ENCODE measurements at regions not wholly inside any gene's neighbourhood (a gene's known extent, or its start where the extent isn't known, plus 50 kb on each side); places are given as distances from the start of the nearest gene placed in this dataset.

DNA sequence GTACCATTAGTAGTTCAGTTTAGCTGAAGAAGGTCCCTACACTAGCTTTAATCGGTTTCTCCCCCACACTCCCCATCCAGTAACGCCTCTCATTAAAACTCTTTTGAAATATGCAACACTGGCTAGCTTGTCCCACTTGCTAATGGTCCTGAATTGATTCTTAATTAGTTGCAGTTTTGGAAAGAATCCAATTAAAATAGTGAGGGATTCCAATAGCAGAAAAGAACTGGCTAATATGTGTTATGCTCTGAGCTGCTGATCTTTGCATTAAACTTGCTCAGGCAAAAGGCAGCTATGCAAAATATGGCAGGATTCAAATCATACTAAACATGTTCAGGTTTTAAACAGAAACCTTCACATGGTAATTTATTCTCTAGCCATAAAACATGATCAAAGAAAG is 252.5 kb upstream of the HNRNPA3 start:
- TF ChIP-seq ZNF785 (tag by site-specific recombination; IDR thresholded peaks at IDR 0.05) (no peak), ZNF629 (tag by site-specific recombination; IDR thresholded peaks at IDR 0.05) (no peak), ZBTB21 (tag by site-specific recombination; IDR thresholded peaks at IDR 0.05) (no peak), ZNF707 (tag by site-specific recombination; IDR thresholded peaks at IDR 0.05) (no peak)
- TF ChIP-seq, protein P1, sequence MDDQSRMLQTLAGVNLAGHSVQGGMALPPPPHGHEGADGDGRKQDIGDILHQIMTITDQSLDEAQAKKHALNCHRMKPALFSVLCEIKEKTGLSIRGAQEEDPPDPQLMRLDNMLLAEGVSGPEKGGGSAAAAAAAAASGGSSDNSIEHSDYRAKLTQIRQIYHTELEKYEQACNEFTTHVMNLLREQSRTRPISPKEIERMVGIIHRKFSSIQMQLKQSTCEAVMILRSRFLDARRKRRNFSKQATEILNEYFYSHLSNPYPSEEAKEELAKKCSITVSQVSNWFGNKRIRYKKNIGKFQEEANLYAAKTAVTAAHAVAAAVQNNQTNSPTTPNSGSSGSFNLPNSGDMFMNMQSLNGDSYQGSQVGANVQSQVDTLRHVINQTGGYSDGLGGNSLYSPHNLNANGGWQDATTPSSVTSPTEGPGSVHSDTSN (CRISPR knock-in tag; IDR thresholded peaks at IDR 0.05): no peak
